GM12878 (cell line): ENCODE measurements at regions not wholly inside any gene's neighbourhood (a gene's known extent, or its start where the extent isn't known, plus 50 kb on each side); places are given as distances from the start of the nearest gene placed in this dataset.

ENCODE experiments used
- ATAC-seq: fragments of 200-7000 bp; cut with Tn5 transposase; 3 replicates; pipeline ENCODE4 v1.9.1; 2020; ENCODE audit warnings: mild to moderate bottlenecking, moderate library complexity
- BruUV-seq: library from RNA; stranded (reverse); fragments of 400-500 nt; replicated peaks from 2 replicates; lab custom pipeline; 2021; lab: Mats Ljungman, UMichigan
- CTCF ChIA-PET: fragments of 300-600 bp; sonication (Branson Sonifier 250); formaldehyde crosslinking; extraction: SDS; loops from one replicate; lab custom pipeline; 2021; ENCODE audit warnings: inconsistent platforms; lab: Yijun Ruan, JAX
- POLR2A ChIA-PET: fragments of 350-600 bp; formaldehyde crosslinking; extraction: SDS; loops from one replicate; lab custom pipeline; 2021; ENCODE audit warnings: inconsistent platforms; lab: Charles Lee
- RAD21 ChIA-PET: fragments of 300-600 bp; sonication (Branson Sonifier 250); formaldehyde crosslinking; loops from one replicate; lab custom pipeline; 2023; ENCODE audit warnings: antibody characterized with exemption; ENCODE audit not compliant: unreplicated experiment; lab: Charles Lee
- SMC1A ChIA-PET: fragments of 300-600 bp; sonication (Branson Sonifier 250); formaldehyde crosslinking; loops from one replicate; lab custom pipeline; 2023; ENCODE audit not compliant: unreplicated experiment, uncharacterized antibody; lab: Charles Lee
- DNase-seq: peaks from one replicate; pipeline ENCODE4 v3.0.0-alpha.2; 2011; ENCODE audit warnings: low read depth, low spot score
- FAIRE-seq: peaks from 3 replicates; lab custom pipeline; 2011; peaks lifted over from hg19 to GRCh38; lab: Jason Lieb, UNC
- H2AFZ ChIP-seq: 2 replicates; pipeline ENCODE4 v1.6.0; 2011; ENCODE audit warnings: low read depth, low read length, control low read depth; ENCODE audit not compliant: control insufficient read depth
- H3K27ac ChIP-seq: 2 replicates; pipeline ENCODE4 v1.5.1; 2011; ENCODE audit warnings: control low read depth; ENCODE audit not compliant: control insufficient read depth, insufficient read depth
- H3K27me3 ChIP-seq, 2 experiments: replicated peaks in 1 of 2; 2 replicates each; pipeline versions ENCODE4 v1.6.0 to v1.6.1; 2011; ENCODE audit warnings: low read length in 1 of 2; ENCODE audit not compliant: control insufficient read depth in 2 of 2, insufficient read depth in 2 of 2
- H3K36me3 ChIP-seq, 2 experiments: 2 replicates each; pipeline ENCODE4 v1.5.1; 2011; ENCODE audit warnings: low read length in 1 of 2; ENCODE audit not compliant: control insufficient read depth in 2 of 2, insufficient read depth in 2 of 2
- H3K4me1 ChIP-seq: 2 replicates; pipeline ENCODE4 v1.6.1; 2011; ENCODE audit warnings: mild to moderate bottlenecking, low read length, moderate library complexity, mixed read lengths; ENCODE audit not compliant: control insufficient read depth, insufficient read depth
- H3K4me2 ChIP-seq: 2 replicates; pipeline ENCODE4 v1.6.0; 2011; ENCODE audit warnings: control low read depth; ENCODE audit not compliant: control insufficient read depth, insufficient read depth
- H3K4me3 ChIP-seq: fragments of 200-600 bp; sonication (generic); 2 replicates; pipeline ENCODE4 v1.5.1; 2016
- H3K79me2 ChIP-seq: 2 replicates; pipeline ENCODE4 v1.6.0; 2011; ENCODE audit warnings: low read length; ENCODE audit not compliant: control insufficient read depth, insufficient read depth
- H3K9ac ChIP-seq: 2 replicates; pipeline ENCODE4 v1.8.0; 2011; ENCODE audit warnings: low read length, control low read depth, mixed read lengths; ENCODE audit not compliant: control insufficient read depth, insufficient read depth
- H3K9me3 ChIP-seq: replicated peaks from 3 replicates; pipeline ENCODE4 v1.5.1; 2011; ENCODE audit warnings: mild to moderate bottlenecking, low read length; ENCODE audit not compliant: control insufficient read depth, insufficient read depth
- H4K20me1 ChIP-seq: 2 replicates; pipeline ENCODE4 v1.6.0; 2011; ENCODE audit not compliant: control insufficient read depth, insufficient read depth
- CHD2 ChIP-seq: IDR thresholded peaks from 2 replicates; pipeline ENCODE4 v1.6.1; 2011; ENCODE audit warnings: low read depth, low read length, improper control_type of control experiment, borderline replicate concordance
- ETV6 ChIP-seq, 2 experiments: fragments of 450-650 bp in 1 of 2; IDR thresholded peaks in 1 of 2; conservative IDR thresholded peaks in 1 of 2; 2 replicates each; pipeline ENCODE4 v1.6.1; 2014; ENCODE audit warnings: antibody characterized with exemption in 1 of 2, borderline replicate concordance in 1 of 2, low read depth in 1 of 2, mild to moderate bottlenecking in 1 of 2, moderate library complexity in 1 of 2
- FOS ChIP-seq: IDR thresholded peaks from 3 replicates; pipeline ENCODE4 v1.6.1; 2011; ENCODE audit warnings: borderline replicate concordance; ENCODE audit not compliant: insufficient read length; ENCODE audit errors: extremely low read depth
- MEF2A ChIP-seq: IDR thresholded peaks from 2 replicates; pipeline ENCODE4 v1.6.1; 2011; ENCODE audit warnings: low read depth, mild to moderate bottlenecking, low read length, moderate library complexity; ENCODE audit not compliant: insufficient read depth
- MLLT1 ChIP-seq: fragments of 450-650 bp; IDR thresholded peaks from 2 replicates; pipeline ENCODE4 v1.6.1; 2016; ENCODE audit warnings: mild to moderate bottlenecking
- NRF1 ChIP-seq: conservative IDR thresholded peaks from 2 replicates; pipeline ENCODE4 v1.6.1; 2011; ENCODE audit warnings: mild to moderate bottlenecking, low read depth, low read length, improper control_type of control experiment
- PAX8 ChIP-seq: fragments of 450-650 bp; IDR thresholded peaks from 2 replicates; pipeline ENCODE4 v1.6.1; 2017; ENCODE audit warnings: mild to moderate bottlenecking, moderate library complexity
- PKNOX1 ChIP-seq: fragments of 450-650 bp; IDR thresholded peaks from 2 replicates; pipeline ENCODE4 v1.6.1; 2016; ENCODE audit warnings: mild to moderate bottlenecking
- RELB ChIP-seq: fragments of 450-650 bp; IDR thresholded peaks from 2 replicates; pipeline ENCODE4 v1.6.1; 2017; ENCODE audit warnings: low read depth, mild to moderate bottlenecking, moderate library complexity
- ZBED1 ChIP-seq: IDR thresholded peaks from 2 replicates; pipeline ENCODE4 v1.6.1; 2016; ENCODE audit warnings: borderline replicate concordance
- ZBTB11 ChIP-seq: fragments of 450-650 bp; formaldehyde crosslinking; IDR thresholded peaks from 2 replicates; pipeline ENCODE4 v1.5.0; 2022; ENCODE audit warnings: mild to moderate bottlenecking, missing genetic modification characterization
- ZNF207 ChIP-seq: fragments of 450-650 bp; IDR thresholded peaks from 2 replicates; pipeline ENCODE4 v1.6.1; 2014; ENCODE audit warnings: antibody characterized with exemption, mild to moderate bottlenecking, borderline replicate concordance
- WGBS: methylation state at CpG from one replicate; pipeline ENCODE4 v1.1.6; 2016; ENCODE audit warnings: low lambda C conversion rate; ENCODE audit not compliant: insufficient replicate concordance, insufficient coverage; ENCODE audit errors: missing lambda C conversion rate; 5-methylcytosine and 5-hydroxymethylcytosine counted together
- in situ Hi-C: fragments of 300-500 bp; cut with MboI; formaldehyde crosslinking; loops from 9 replicates; pipeline ENCODE4 v1.14.3; 2018; ENCODE audit warnings: mixed read lengths
- intact Hi-C: fragments of 100-400 bp; cut with micrococcal nuclease; formaldehyde crosslinking; loops from one replicate; pipeline ENCODE4 v1.14.2; 2022; ENCODE audit not compliant: unreplicated experiment

GRCh38 chr3:72586694-72587093 is 261.6 kb downstream of the SHQ1 start:
- no peak for FAIRE-seq
- intact Hi-C loops: loop anchor here (10.0 kb wide), 1 partner anchor 228 kb away; no protein-coding TSS in a partner anchor
- RAD21 ChIA-PET: no interaction called here
- no peak for TF ChIP-seq PAX8
- no peak for TF ChIP-seq ZBED1
- no peak for TF ChIP-seq NRF1
- TF ChIP-seq MEF2A: no peak
- TF ChIP-seq ZNF207: no peak
- no peak for TF ChIP-seq ZBTB11 (CRISPR knock-in tag)
- TF ChIP-seq FOS: no peak
- TF ChIP-seq CHD2: no peak
- no peak for TF ChIP-seq MLLT1
- no peak for TF ChIP-seq ETV6 (conservative IDR thresholded peaks at IDR 0.05 in 1 of 2, IDR thresholded peaks at IDR 0.05 in 1 of 2; ENCODE audit: borderline replicate concordance in 1 of 2, low read depth in 1 of 2)
- no peak for TF ChIP-seq PKNOX1
- TF ChIP-seq RELB: no peak
- TF ChIP-seq, all 136 proteins: peak for 0
- Histone ChIP-seq H3K79me2 (no peaks in the 10 kb centered on the region), H3K27ac (no peak overlapping the region), H3K4me2 (no peak overlapping the region), H3K9me3 (no peaks in the 10 kb centered on the region), H4K20me1 (no peaks in the 10 kb centered on the region), H3K4me1 (peaks cover 7% of the 10 kb centered on the region), H3K36me3 (no peaks in the 10 kb centered on the region), H3K27me3 (no peaks in the 10 kb centered on the region), H3K9ac (no peak overlapping the region), H2AFZ (no peak overlapping the region), H3K4me3 (no peak overlapping the region)
- WGBS: 28% methylated on average over 7 of the region's 7 CpGs
- in situ Hi-C loops: no loop called here
- SMC1A ChIA-PET: no interaction called here
- ATAC-seq (no peak), DNase-seq (no peak)
- CTCF ChIA-PET: interaction anchor here (0.7 kb wide), 1 partner anchor 42 kb away, joined by 3 read pairs; no protein-coding TSS in a partner anchor
- no TSS peak for BruUV-seq
- POLR2A ChIA-PET: no interaction called here
